A549 (cell line): ENCODE measurements at regions not wholly inside any gene's neighbourhood (a gene's known extent, or its start where the extent isn't known, plus 50 kb on each side); places are given as distances from the start of the nearest gene placed in this dataset.

ENCODE experiments used
- EP300 ChIP-seq, 2 experiments: fragments of >200 bp; sonication (Bioruptor Twin); formaldehyde crosslinking; IDR thresholded peaks; 2 replicates in 1 of 2; 3 replicates in 1 of 2; pipeline ENCODE4 v1.6.1; 2016 to 2017
- HOXA7 ChIP-seq: fragments of 250-450 bp; sonication (Bioruptor Pico); IDR thresholded peaks from 2 replicates; pipeline ENCODE4 v1.5.0; 2020; ENCODE audit warnings: mild to moderate bottlenecking, moderate library complexity
- MAX ChIP-seq: IDR thresholded peaks from 2 replicates; pipeline ENCODE4 v1.6.1; 2012
- NR3C1 ChIP-seq: fragments of >200 bp; sonication (Bioruptor Twin); formaldehyde crosslinking; IDR thresholded peaks from 3 replicates; pipeline ENCODE4 v1.6.1; 2017
- RCOR1 ChIP-seq: fragments of 150-350 bp; IDR thresholded peaks from 2 replicates; pipeline ENCODE4 v1.6.1; 2014; ENCODE audit warnings: antibody characterized with exemption, low read length, low read depth
- SMC3 ChIP-seq: fragments of >200 bp; sonication (Bioruptor Twin); formaldehyde crosslinking; IDR thresholded peaks from 3 replicates; pipeline ENCODE4 v1.6.1; 2018; ENCODE audit warnings: inconsistent platforms
- TF ChIP-seq, protein P1 (sequence below): fragments of >200 bp; sonication (Bioruptor Twin); formaldehyde crosslinking; IDR thresholded peaks from 3 replicates; pipeline ENCODE4 v1.5.1; 2016

DNA sequence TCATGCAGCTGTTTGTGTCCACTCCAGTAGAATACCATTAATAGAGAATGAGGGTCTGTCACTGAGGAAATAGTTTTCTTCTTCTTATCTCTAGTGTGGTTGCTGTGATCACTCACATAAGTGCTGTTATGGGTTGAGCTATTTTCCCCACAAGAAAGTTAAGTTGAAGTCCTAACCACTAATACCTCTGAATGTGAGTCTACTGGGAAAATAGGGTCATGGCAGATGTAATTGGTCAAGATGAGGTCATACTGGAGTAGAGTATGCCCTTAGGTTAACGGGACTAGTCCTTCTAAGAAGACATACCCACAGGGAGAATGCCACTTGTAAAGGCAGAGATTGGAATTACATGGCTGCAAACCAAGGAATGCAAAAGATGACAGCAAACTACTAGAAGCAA lies 70.5 kb upstream of the COL24A1 start:
- TF ChIP-seq, protein P1, sequence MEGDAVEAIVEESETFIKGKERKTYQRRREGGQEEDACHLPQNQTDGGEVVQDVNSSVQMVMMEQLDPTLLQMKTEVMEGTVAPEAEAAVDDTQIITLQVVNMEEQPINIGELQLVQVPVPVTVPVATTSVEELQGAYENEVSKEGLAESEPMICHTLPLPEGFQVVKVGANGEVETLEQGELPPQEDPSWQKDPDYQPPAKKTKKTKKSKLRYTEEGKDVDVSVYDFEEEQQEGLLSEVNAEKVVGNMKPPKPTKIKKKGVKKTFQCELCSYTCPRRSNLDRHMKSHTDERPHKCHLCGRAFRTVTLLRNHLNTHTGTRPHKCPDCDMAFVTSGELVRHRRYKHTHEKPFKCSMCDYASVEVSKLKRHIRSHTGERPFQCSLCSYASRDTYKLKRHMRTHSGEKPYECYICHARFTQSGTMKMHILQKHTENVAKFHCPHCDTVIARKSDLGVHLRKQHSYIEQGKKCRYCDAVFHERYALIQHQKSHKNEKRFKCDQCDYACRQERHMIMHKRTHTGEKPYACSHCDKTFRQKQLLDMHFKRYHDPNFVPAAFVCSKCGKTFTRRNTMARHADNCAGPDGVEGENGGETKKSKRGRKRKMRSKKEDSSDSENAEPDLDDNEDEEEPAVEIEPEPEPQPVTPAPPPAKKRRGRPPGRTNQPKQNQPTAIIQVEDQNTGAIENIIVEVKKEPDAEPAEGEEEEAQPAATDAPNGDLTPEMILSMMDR: no peak
- TF ChIP-seq SMC3 (no peak), RCOR1 (no peak), MAX (no peak), NR3C1 (no peak), HOXA7 (CRISPR knock-in tag) (no peak), EP300 (IDR thresholded peaks at IDR 0.05) (no peak)
